ENCODE measurements at regions not wholly inside any gene's neighbourhood (a gene's known extent, or its start where the extent isn't known, plus 50 kb on each side); places are given as distances from the start of the nearest gene placed in this dataset.

DNA sequence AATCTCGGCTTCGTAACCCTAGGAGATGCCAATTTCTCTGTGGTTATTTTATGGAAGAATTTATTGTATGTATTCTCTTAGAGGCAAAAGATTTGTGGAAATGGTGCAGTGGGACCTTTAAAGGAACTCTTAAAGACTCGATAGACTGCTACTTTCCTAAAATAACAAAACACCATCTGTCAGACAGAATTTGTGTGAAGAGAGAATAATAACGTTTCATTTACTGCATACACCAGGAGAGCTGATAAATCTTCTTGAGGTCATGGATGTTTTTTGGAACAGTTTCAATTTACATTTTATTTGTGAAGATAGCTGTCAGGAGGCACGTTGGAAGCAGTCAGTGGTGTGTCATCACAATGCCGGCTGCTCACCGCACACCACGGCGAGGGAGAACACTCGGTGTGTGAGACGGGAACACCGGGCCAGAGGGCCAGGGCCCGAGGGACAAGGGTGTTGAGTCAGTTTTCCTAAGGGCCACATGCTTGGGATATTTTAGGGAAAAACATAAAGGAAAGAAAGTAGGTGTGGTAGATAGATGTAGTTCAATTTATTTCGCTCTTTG is 1681.0 kb upstream of the DDX18 start:
- DNase-seq (ENCODE audit: low spot score): no peak
- no peaks in the 10 kb centered on the region for H3K36me3 Mint-ChIP-seq (ENCODE audit: low read depth, unreplicated experiment)
- TF ChIP-seq, protein P1, sequence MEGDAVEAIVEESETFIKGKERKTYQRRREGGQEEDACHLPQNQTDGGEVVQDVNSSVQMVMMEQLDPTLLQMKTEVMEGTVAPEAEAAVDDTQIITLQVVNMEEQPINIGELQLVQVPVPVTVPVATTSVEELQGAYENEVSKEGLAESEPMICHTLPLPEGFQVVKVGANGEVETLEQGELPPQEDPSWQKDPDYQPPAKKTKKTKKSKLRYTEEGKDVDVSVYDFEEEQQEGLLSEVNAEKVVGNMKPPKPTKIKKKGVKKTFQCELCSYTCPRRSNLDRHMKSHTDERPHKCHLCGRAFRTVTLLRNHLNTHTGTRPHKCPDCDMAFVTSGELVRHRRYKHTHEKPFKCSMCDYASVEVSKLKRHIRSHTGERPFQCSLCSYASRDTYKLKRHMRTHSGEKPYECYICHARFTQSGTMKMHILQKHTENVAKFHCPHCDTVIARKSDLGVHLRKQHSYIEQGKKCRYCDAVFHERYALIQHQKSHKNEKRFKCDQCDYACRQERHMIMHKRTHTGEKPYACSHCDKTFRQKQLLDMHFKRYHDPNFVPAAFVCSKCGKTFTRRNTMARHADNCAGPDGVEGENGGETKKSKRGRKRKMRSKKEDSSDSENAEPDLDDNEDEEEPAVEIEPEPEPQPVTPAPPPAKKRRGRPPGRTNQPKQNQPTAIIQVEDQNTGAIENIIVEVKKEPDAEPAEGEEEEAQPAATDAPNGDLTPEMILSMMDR (IDR thresholded peaks at IDR 0.05; ENCODE audit: unreplicated experiment): no peak
- H3K4me1 Mint-ChIP-seq (ENCODE audit: unreplicated experiment): no peaks in the 10 kb centered on the region
- no peak overlapping the region for H3K4me3 Mint-ChIP-seq (ENCODE audit: unreplicated experiment)
- no peaks in the 10 kb centered on the region for H3K27me3 Mint-ChIP-seq (ENCODE audit: unreplicated experiment)
- H3K27ac Mint-ChIP-seq (ENCODE audit: unreplicated experiment): no peak overlapping the region
- H3K9me3 Mint-ChIP-seq (ENCODE audit: unreplicated experiment): no peaks in the 10 kb centered on the region

DNA sequence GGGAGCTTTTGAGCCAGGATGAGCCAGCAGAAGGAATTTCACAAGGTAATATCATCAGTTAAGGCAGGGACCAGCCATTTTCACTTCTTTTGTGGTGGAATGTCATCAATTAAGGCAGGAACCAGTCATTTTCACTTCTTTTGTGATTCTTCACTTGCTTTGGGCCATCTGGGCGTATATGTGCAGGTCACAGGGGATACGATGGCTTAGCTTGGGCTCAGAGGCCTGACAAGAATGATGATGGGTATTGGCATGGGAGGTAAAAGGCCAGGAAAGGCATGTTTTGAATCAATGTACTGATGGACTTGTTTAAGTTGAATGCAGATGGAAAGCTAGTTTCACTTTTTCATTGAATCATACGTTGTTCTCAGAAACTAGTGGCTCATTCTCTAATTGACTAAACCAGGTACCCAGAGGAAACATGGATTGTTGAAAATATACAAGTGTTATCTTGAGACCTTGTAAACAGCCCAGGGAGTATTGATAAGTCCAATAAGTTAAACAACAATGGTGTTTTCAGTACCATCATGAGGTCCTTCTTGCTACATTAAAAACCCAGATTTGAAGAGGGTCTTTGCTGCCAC is 1672.5 kb upstream of the DDX18 start:
- Mint-ChIP-seq H3K27me3 (ENCODE audit: unreplicated experiment) (peaks cover 3% of the 10 kb centered on the region), H3K9me3 (ENCODE audit: unreplicated experiment) (no peaks in the 10 kb centered on the region), H3K4me1 (ENCODE audit: unreplicated experiment) (peaks cover 5% of the 10 kb centered on the region), H3K4me3 (ENCODE audit: unreplicated experiment) (no peak overlapping the region), H3K36me3 (ENCODE audit: low read depth, unreplicated experiment) (no peaks in the 10 kb centered on the region), H3K27ac (ENCODE audit: unreplicated experiment) (no peak overlapping the region)
- TF ChIP-seq, protein P1 (IDR thresholded peaks at IDR 0.05; ENCODE audit: unreplicated experiment): no peak
- DNase-seq (ENCODE audit: low spot score): no peak

DNA sequence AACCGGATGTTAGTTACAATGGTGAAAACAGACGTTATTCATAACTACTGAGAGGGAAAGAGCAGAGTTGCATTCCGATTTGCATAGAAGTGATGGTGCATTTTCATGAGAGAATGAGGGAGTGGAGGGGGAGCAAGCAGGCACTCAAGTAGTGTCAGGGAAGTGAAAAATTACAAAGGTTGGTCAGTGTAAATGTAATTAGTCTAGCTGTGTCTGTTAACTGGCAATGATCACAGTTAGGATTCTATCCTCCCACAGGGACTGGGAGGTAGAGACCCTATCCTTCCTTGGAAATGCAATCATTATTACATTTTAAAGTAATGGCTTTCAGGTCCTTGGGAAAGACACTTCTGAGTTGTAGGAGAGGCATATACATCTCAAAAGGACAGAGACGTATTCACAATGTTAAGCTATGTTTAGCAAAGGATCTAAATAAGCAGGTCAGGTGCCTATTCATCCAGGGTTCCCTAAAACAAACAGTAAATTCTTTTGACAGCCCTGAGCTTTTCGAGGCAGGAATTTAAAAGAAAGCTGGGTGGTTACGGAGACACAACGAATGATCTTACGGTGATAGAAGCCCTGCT is 1671.8 kb upstream of the DDX18 start:
- DNase-seq (ENCODE audit: low spot score): no peak
- Mint-ChIP-seq H3K4me1 (ENCODE audit: unreplicated experiment) (peaks cover 5% of the 10 kb centered on the region), H3K36me3 (ENCODE audit: low read depth, unreplicated experiment) (no peaks in the 10 kb centered on the region), H3K27ac (ENCODE audit: unreplicated experiment) (no peak overlapping the region), H3K9me3 (ENCODE audit: unreplicated experiment) (no peaks in the 10 kb centered on the region), H3K4me3 (ENCODE audit: unreplicated experiment) (no peak overlapping the region), H3K27me3 (ENCODE audit: unreplicated experiment) (peaks cover 3% of the 10 kb centered on the region)
- TF ChIP-seq, protein P1 (IDR thresholded peaks at IDR 0.05; ENCODE audit: unreplicated experiment): no peak

DNA sequence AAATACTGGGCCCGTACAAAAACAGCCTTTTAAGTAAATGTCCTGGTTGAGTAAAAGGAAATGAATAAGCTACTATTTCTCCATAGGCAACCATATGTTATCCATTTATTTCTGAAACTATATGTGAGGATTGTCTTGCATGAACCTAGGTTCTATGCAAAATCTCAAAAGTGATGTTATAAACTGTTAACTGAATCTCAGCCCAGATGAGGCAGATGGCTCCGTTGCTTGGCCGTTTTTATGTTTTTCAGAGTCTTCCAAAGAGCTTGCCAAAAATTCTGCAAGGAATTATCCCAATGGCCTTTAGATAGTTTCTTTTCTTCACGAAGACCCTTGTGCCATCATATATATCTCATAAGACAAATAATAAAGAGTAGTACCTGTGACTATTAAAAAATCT is 1669.5 kb upstream of the DDX18 start:
- TF ChIP-seq, protein P1 (IDR thresholded peaks at IDR 0.05; ENCODE audit: unreplicated experiment): no peak
- Mint-ChIP-seq H3K4me1 (ENCODE audit: unreplicated experiment) (no peaks in the 10 kb centered on the region), H3K4me3 (ENCODE audit: unreplicated experiment) (no peak overlapping the region), H3K9me3 (ENCODE audit: unreplicated experiment) (no peaks in the 10 kb centered on the region), H3K27ac (ENCODE audit: unreplicated experiment) (no peak overlapping the region), H3K36me3 (ENCODE audit: low read depth, unreplicated experiment) (no peaks in the 10 kb centered on the region), H3K27me3 (ENCODE audit: unreplicated experiment) (peaks cover 3% of the 10 kb centered on the region)
- no peak for DNase-seq (ENCODE audit: low spot score)

DNA sequence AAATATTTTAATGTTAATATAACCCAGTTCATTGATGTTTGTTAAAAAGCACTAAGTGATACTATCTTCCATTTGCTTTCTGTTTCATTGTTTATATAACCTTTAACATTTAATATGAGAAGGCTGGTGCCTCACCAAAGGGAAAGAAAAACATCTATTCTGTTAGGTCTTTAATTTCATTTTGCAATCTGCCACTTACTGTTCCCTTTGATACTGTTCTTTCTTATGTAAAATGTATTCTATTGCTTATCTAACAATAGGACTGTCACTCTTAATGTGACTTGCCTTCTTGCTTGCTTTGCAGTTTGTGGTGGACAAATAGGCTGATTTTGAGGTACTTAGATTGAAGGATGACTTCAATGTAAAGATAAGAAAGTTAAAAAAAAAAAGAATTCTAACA is 1666.1 kb upstream of the DDX18 start:
- H3K27ac Mint-ChIP-seq (ENCODE audit: unreplicated experiment): no peak overlapping the region
- DNase-seq (ENCODE audit: low spot score): no peak
- H3K9me3 Mint-ChIP-seq (ENCODE audit: unreplicated experiment): no peaks in the 10 kb centered on the region
- no peaks in the 10 kb centered on the region for H3K36me3 Mint-ChIP-seq (ENCODE audit: low read depth, unreplicated experiment)
- peaks cover 3% of the 10 kb centered on the region for H3K27me3 Mint-ChIP-seq (ENCODE audit: unreplicated experiment)
- no peak overlapping the region for H3K4me3 Mint-ChIP-seq (ENCODE audit: unreplicated experiment)
- no peaks in the 10 kb centered on the region for H3K4me1 Mint-ChIP-seq (ENCODE audit: unreplicated experiment)
- TF ChIP-seq, protein P1 (IDR thresholded peaks at IDR 0.05; ENCODE audit: unreplicated experiment): no peak

All from endothelial cell (in vitro differentiated cells).